Nephron progenitor cell (in vitro differentiated cells): ENCODE measurements at regions not wholly inside any gene's neighbourhood (a gene's known extent, or its start where the extent isn't known, plus 50 kb on each side); places are given as distances from the start of the nearest gene placed in this dataset.

ENCODE experiments used
- DNase-seq: peaks from one replicate; pipeline ENCODE4 v3.0.0; 2021
- H3K27ac Mint-ChIP-seq: 2 replicates; pipeline ENCODE4 v1.8.0; 2021; ENCODE audit warnings: mild to moderate bottlenecking, moderate library complexity, mixed read lengths
- H3K27me3 Mint-ChIP-seq: 2 replicates; pipeline ENCODE4 v1.8.0; 2021; ENCODE audit warnings: mild to moderate bottlenecking, low read depth, mixed read lengths; ENCODE audit not compliant: poor library complexity
- H3K36me3 Mint-ChIP-seq: 2 replicates; pipeline ENCODE4 v1.8.0; 2021; ENCODE audit warnings: low read depth, mixed read lengths
- H3K4me1 Mint-ChIP-seq: 2 replicates; pipeline ENCODE4 v1.8.0; 2021; ENCODE audit warnings: mixed read lengths
- H3K4me3 Mint-ChIP-seq: 2 replicates; pipeline ENCODE4 v1.8.0; 2021; ENCODE audit warnings: mild to moderate bottlenecking, moderate library complexity, mixed read lengths
- H3K9me3 Mint-ChIP-seq: 2 replicates; pipeline ENCODE4 v1.8.0; 2021; ENCODE audit warnings: mild to moderate bottlenecking, moderate library complexity, mixed read lengths
- CTCF ChIP-seq: fragments of 200-600 bp; sonication (generic); IDR thresholded peaks from 2 replicates; pipeline ENCODE4 v1.5.0; 2021; ENCODE audit warnings: antibody characterized with exemption

GRCh38 chr20:48571949-48572847 lies 255.6 kb downstream of the PREX1 start:
- no peak for DNase-seq
- H3K36me3 Mint-ChIP-seq, result no peaks in the 10 kb centered on the region
- peaks cover 50% of the 10 kb centered on the region for H3K4me1 Mint-ChIP-seq
- no peak overlapping the region for H3K4me3 Mint-ChIP-seq
- H3K27me3 Mint-ChIP-seq, result peaks cover 2% of the 10 kb centered on the region
- no peaks in the 10 kb centered on the region for H3K9me3 Mint-ChIP-seq
- no peak for TF ChIP-seq CTCF
- peak overlapping the region; percentile 96 for H3K27ac Mint-ChIP-seq

- no peak overlapping the region for H3K27ac Mint-ChIP-seq
- H3K4me1 Mint-ChIP-seq, result peaks cover 58% of the 10 kb centered on the region
- no peak overlapping the region for H3K4me3 Mint-ChIP-seq
- H3K9me3 Mint-ChIP-seq, result peaks cover 9% of the 10 kb centered on the region
- H3K27me3 Mint-ChIP-seq, result peaks cover 8% of the 10 kb centered on the region
- H3K36me3 Mint-ChIP-seq, result no peaks in the 10 kb centered on the region
- no peak for DNase-seq
- TF ChIP-seq CTCF, result no peak
These were observed 258.1 kb downstream of the PREX1 start for GRCh38 chr20:48569679-48570078.

GRCh38 chr20:48568520-48568919 lies 259.3 kb downstream of the PREX1 start:
- no peak for TF ChIP-seq CTCF
- H3K27ac Mint-ChIP-seq, result no peak overlapping the region
- H3K9me3 Mint-ChIP-seq, result peaks cover 14% of the 10 kb centered on the region
- H3K4me3 Mint-ChIP-seq, result no peak overlapping the region
- H3K27me3 Mint-ChIP-seq, result peaks cover 8% of the 10 kb centered on the region
- no peak for DNase-seq
- H3K36me3 Mint-ChIP-seq, result no peaks in the 10 kb centered on the region
- H3K4me1 Mint-ChIP-seq, result peaks cover 57% of the 10 kb centered on the region

DNA sequence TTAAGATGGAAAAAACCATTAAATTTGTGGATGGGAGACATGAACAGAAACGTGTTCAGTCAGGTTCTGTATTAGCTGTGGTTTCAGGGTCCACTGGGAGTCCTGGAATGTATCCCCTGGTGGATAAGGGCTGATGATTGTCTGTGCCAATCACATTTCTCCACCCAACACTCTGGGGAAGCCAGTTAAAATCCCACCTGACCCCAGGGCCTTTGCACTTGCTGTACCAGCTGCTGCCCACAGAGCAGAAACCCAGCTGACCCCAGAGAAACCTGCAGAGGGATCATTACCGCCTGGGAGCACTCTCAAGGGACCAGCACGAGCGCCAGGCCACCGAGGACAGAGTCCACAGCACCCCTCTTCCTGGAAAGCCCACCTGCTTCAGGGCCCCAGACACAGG lies 260.7 kb downstream of the PREX1 start:
- Mint-ChIP-seq H3K4me1 (peaks cover 43% of the 10 kb centered on the region), H3K27ac (no peak overlapping the region), H3K27me3 (peaks cover 11% of the 10 kb centered on the region), H3K9me3 (peaks cover 18% of the 10 kb centered on the region), H3K4me3 (no peak overlapping the region), H3K36me3 (no peaks in the 10 kb centered on the region)
- DNase-seq, result no peak
- TF ChIP-seq CTCF, result no peak

DNA sequence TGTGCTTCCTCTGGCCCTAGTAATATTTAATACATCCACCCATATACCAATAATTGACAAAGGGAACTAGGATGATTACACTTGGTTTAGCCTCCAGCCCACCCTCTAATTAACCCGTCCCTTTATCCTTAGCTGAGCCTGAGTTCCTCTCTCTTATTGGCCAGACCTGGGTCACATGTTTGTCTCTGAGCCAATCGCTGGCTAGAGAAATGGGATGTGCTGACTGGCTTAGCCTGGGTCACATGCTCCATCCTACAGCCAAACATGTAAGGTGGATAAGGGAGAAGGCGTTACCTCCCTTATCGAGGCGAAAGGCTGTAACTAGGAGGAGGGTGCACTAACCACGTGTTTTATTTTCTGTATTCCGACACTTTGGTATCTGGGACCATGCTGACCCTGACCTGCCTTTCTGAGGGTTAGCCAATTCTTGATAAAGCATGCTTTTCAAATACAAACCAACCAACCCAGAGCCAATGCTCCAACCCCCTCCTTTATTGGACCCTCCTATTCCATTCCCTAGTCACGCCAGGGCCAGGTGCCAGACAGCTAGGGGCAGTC lies 262.7 kb downstream of the PREX1 start:
- DNase-seq, result no peak
- Mint-ChIP-seq H3K36me3 (no peaks in the 10 kb centered on the region), H3K27ac (no peak overlapping the region), H3K9me3 (peaks cover 18% of the 10 kb centered on the region), H3K4me1 (peaks cover 30% of the 10 kb centered on the region), H3K4me3 (no peak overlapping the region), H3K27me3 (peaks cover 11% of the 10 kb centered on the region)
- no peak for TF ChIP-seq CTCF
